ENCODE measurements at regions not wholly inside any gene's neighbourhood (a gene's known extent, or its start where the extent isn't known, plus 50 kb on each side); places are given as distances from the start of the nearest gene placed in this dataset.

DNA sequence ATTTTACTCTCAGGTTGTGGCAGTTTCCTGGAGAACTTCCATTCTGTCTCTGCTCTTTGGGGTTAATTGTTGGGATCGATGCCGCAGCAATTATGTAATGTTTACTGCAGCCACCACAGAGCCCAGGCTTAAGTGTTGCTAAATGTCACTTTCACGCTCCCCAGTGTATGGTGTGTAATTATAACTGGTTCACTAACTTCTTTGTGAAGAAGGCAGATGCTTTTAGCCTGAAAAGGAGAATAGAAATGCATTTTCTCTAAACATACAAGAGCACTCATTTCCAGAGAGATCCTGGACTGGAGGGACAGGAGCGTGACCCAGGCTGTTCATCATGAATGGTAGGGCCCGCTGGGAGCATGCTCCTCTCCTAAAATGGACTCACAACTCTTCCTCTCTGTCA is 132.2 kb upstream of the PLET1 start:
- TF ChIP-seq, protein P1, sequence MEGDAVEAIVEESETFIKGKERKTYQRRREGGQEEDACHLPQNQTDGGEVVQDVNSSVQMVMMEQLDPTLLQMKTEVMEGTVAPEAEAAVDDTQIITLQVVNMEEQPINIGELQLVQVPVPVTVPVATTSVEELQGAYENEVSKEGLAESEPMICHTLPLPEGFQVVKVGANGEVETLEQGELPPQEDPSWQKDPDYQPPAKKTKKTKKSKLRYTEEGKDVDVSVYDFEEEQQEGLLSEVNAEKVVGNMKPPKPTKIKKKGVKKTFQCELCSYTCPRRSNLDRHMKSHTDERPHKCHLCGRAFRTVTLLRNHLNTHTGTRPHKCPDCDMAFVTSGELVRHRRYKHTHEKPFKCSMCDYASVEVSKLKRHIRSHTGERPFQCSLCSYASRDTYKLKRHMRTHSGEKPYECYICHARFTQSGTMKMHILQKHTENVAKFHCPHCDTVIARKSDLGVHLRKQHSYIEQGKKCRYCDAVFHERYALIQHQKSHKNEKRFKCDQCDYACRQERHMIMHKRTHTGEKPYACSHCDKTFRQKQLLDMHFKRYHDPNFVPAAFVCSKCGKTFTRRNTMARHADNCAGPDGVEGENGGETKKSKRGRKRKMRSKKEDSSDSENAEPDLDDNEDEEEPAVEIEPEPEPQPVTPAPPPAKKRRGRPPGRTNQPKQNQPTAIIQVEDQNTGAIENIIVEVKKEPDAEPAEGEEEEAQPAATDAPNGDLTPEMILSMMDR (IDR thresholded peaks at IDR 0.05; ENCODE audit: low read length, missing control alignments): no peak
- H3K4me3 ChIP-seq (replicated peaks; ENCODE audit: low read depth, low read length): no peak overlapping the region

GRCh38 chr11:112394304-112394703 is 133.6 kb upstream of the PLET1 start:
- no peak for DNase-seq (ENCODE audit: low read depth)
- no peak overlapping the region for H3K4me3 ChIP-seq (replicated peaks; ENCODE audit: low read depth, low read length)
- TF ChIP-seq, protein P1 (IDR thresholded peaks at IDR 0.05; ENCODE audit: low read length, missing control alignments): no peak

More for the DNA sequence above, 132.2 kb upstream of the PLET1 start:
- DNase-seq (ENCODE audit: low read depth): no peak

DNA sequence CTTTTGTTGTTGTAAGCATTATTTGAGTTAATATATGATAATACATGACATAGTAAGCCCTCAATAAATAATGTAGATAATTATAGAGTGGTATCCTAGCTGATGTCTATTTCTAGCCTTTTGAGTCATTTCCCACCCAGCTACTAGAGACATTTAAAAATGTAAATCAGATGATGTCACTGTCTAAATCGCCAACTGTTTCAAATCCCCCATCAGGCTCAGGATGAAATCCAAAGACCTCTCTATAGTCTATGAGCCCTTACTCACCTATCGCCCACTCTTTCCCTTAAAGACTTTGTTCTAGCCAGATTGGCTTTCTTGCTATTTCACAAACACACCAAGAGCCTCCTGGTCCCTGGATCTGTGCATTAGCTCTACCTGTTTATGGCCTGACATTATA is 135.4 kb upstream of the PLET1 start:
- TF ChIP-seq, protein P1 (IDR thresholded peaks at IDR 0.05; ENCODE audit: low read length, missing control alignments): no peak
- no peak overlapping the region for H3K4me3 ChIP-seq (replicated peaks; ENCODE audit: low read depth, low read length)
- DNase-seq (ENCODE audit: low read depth): no peak

GRCh38 chr11:112398798-112399478 is 138.3 kb upstream of the PLET1 start:
- TF ChIP-seq, protein P1 (IDR thresholded peaks at IDR 0.05; ENCODE audit: low read length, missing control alignments): no peak
- H3K4me3 ChIP-seq (replicated peaks; ENCODE audit: low read depth, low read length): no peak overlapping the region
- no peak for DNase-seq (ENCODE audit: low read depth)

GRCh38 chr11:112400476-112401014 is 139.9 kb upstream of the PLET1 start:
- H3K4me3 ChIP-seq (replicated peaks; ENCODE audit: low read depth, low read length): no peak overlapping the region
- DNase-seq (ENCODE audit: low read depth): no peak
- TF ChIP-seq, protein P1 (IDR thresholded peaks at IDR 0.05; ENCODE audit: low read length, missing control alignments): no peak

GRCh38 chr11:112401036-112401769 is 140.5 kb upstream of the PLET1 start:
- H3K4me3 ChIP-seq (replicated peaks; ENCODE audit: low read depth, low read length): no peak overlapping the region
- DNase-seq (ENCODE audit: low read depth): no peak
- TF ChIP-seq, protein P1 (IDR thresholded peaks at IDR 0.05; ENCODE audit: low read length, missing control alignments): no peak
